GM19025 (cell line): ENCODE measurements at regions not wholly inside any gene's neighbourhood (a gene's known extent, or its start where the extent isn't known, plus 50 kb on each side); places are given as distances from the start of the nearest gene placed in this dataset.

Experiments
- ATAC-seq: cut with Tn5 transposase; IDR thresholded peaks from one replicate; pipeline ENCODE4 v1.9.1; 2021; ENCODE audit warnings: mild to moderate bottlenecking, low read depth, moderate library complexity; ENCODE audit not compliant: unreplicated experiment

DNA sequence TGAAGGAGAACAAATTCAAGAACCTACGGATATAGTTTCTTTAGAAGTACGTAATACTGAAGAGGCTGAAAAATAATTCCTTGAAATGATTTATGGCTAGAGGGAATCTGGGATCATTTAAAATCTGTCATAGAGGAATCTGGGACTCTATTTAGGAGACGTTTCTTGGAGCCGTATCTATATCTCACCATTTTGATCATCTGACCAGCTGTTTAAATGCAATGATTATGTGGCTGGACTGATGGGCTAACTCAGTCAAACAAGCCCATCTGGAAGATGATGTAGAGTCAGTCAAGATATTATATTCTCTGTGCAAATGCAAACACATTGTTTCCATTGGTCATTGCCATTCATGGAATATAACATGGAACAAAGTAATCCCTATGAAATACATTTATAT is 467.7 kb upstream of the ZFHX3 start:
- no peak for ATAC-seq

DNA sequence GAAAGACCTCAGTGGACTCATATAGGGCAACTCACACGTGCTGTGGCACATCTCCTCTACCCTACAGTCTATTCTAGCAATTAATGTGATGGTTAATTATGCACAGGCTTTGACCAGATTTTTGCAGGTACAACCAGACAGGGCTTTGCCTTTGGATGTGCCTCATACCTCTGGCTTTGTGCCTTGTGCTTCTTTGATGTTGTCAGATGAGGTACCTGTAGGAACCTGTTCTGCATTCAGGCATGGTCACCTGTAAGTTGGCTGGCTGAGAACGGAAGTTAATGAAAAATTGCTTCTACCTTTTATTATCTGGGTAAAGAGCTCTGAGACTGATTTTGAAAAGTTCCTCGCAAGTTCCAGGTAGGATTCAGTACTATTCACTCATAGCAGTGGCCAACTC is 462.9 kb upstream of the ZFHX3 start:
- ATAC-seq = no peak

DNA sequence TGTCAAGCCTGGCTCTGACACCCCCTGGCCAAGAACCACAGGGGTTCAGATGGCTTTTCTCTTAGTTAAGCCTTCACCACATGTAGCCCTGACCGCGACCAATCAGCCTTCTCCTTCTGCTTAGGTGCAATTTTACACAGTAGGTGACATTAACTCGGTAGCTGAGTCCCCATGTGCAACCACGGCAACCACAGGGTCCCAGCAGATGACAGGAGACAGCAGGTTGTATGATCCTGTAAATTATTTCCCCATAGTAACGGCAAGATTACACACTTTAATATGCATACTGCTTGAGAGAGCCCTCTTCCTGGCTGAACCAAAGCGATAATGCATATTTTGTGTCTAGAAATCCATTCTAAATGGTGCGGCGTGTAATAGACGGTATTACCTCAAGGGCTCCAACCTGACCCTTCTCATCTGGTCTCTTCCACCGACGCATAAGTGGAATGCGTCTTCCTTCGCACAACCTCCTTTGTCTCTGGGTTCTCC is 458.7 kb upstream of the ZFHX3 start:
- no peak for ATAC-seq

DNA sequence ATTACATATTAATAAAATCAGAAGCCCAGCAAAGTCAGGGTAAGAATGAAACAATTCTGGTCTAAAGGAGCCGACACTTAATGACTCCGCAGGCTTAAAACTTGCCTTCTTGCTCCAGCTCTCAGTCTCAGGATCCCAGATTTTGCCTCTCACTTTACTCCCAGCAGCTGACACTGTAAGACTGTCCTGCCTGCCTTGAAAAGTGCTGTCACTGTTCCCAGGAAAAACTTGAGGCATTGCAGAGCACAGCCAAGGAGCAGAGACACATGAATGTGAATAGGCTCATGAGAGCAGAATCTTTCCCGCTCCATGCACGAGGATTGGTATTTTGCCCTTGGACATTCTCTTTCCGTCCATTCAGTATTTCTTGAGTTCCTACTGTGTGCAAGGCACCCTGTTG is 457.6 kb upstream of the ZFHX3 start:
- ATAC-seq = no peak

DNA sequence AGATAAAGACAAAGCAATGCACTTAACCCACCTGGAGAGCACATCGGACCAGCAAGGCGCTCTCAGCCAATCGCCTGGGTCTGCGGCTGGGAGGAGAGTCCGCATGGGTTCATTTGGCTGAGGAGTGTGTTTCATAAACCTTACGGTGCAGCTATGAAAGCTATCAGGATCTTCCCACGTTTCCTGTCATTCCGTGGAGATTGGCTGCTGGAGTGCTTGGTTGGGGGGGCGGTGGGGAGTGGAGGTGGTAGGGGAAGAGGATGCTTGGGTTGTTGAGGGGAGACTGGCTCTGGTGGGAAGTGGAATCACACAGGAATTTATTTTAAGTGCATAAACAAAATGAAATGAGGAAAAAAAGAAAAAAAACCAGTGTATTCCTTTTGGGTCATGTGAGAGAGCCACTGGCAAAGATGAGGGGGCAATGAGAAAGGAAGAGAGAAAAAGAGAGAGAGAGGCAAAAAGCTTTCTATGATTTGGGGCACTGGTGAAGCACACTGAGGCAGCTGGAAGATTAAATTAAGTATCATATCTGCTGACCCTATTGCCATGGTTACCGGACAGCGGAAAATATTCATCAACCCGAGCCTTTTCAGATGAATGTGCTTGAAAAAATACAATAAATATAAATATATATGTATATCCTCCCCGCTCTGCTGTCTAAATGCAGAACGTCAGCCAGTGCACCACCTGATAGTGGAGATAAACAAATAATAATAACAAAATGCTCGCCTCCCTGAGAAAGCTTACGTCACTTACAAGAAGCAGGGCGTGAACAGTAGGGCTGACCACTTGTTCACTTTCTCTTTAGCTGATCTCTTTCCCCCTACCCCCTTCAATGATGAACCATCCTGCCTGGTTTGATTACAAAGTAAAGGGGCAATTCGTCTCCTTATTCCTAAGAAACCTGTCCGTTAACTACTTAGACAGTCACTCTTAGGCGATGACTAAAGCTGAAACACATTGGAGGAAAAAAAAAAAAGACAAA is 457.0 kb upstream of the ZFHX3 start:
- ATAC-seq = no peak

GRCh38 chr16:73503093-73503492 is 455.2 kb upstream of the ZFHX3 start:
- ATAC-seq = no peak

GRCh38 chr16:73499276-73499675 is 451.3 kb upstream of the ZFHX3 start:
- ATAC-seq = no peak

GRCh38 chr16:73485880-73486279 is 438.0 kb upstream of the ZFHX3 start:
- no peak for ATAC-seq

DNA sequence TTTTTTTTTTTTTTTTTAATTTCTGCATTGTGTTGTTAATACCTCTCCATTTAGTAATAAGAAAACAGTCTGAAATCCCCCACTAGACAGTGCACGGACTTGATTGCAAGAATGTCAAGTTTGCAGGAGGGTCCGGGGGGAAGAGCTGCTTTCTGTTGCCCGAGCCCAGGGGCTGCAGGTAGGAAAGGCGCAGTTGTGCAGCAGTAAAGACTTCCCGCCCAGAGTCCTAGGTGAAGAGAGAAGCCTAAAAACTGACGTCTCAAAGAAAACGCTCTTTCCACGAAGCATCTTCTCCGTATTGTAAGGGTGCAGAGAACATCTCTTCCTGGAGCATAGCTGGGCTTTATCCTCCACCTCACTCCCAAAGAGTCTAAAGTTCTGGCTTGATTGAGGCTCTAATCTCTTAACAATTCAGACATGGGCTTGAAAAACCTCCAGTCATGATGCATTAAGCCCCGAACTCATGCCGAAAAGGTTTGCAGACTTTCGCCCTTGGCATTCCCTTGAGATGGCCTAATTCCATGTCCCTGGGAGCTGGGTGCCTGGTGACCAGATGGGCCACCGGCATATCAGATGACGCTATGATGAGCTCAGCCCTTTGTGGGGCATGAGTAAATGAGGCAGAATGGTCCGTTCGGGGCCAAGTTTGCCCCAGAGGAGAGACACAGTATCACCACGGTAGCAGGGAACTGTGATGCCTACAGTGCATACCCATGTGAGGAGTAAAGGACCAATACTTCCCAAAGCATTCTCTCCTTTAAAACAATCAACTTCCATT is 436.2 kb upstream of the ZFHX3 start:
- ATAC-seq = no peak

GRCh38 chr16:73483076-73483791 is 435.3 kb upstream of the ZFHX3 start:
- no peak for ATAC-seq

- ATAC-seq = no peak
Measured at GRCh38 chr16:73482310-73482709, 434.4 kb upstream of the ZFHX3 start.

DNA sequence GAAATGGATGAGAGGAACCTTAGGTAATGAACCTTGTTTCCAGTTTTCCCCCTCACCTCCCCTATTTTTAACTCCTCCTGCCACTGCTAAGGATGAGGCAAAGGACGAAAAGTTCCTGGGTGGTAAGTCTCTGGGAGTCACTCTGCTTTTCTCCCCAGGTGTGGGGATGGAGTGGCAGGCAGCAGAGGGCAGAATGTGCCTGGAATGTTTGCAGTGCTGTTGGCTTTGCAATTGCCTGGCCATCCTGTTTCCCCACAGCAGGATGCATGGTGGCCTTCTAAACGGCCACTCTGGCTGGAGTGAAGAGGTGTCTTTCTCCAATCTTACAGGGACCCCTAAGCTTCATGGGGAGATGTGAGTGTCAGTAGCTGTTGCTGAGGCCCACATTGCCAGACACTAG is 432.5 kb upstream of the ZFHX3 start:
- ATAC-seq = no peak

GRCh38 chr16:73473713-73474112 is 425.8 kb upstream of the ZFHX3 start:
- no peak for ATAC-seq

GRCh38 chr16:73464834-73465233 is 416.9 kb upstream of the ZFHX3 start:
- ATAC-seq = no peak

- no peak for ATAC-seq
Measured at GRCh38 chr16:73459586-73459985, 411.7 kb upstream of the ZFHX3 start.

DNA sequence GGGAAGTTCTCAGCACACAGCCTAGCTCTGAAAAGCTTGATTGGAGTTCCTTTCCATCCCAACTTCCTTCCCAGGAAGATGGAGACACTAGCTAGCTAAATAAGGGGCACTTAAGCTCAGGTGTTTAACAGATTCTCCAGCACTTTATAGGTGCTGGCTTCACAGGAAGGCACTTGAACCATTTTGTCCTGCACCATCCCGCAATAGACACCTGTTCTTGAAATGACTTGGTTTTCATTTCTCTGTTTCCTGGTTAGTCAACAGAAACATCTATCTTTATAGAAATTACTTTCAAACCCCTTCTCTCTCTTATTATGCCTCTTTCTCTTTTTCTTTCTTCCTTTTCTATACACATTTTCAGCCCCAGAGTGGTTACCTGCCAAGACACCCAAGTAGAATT is 409.9 kb upstream of the ZFHX3 start:
- no peak for ATAC-seq

GRCh38 chr16:73448970-73449369 is 401.0 kb upstream of the ZFHX3 start:
- ATAC-seq = no peak

- ATAC-seq = no peak
Measured at GRCh38 chr16:73447846-73448245, 399.9 kb upstream of the ZFHX3 start.

- no peak for ATAC-seq
Measured at GRCh38 chr16:73434621-73435020, 386.7 kb upstream of the ZFHX3 start.

GRCh38 chr16:73433731-73434307 is 385.9 kb upstream of the ZFHX3 start:
- no peak for ATAC-seq
